ENCODE measurements at regions not wholly inside any gene's neighbourhood (a gene's known extent, or its start where the extent isn't known, plus 50 kb on each side); places are given as distances from the start of the nearest gene placed in this dataset.

DNA sequence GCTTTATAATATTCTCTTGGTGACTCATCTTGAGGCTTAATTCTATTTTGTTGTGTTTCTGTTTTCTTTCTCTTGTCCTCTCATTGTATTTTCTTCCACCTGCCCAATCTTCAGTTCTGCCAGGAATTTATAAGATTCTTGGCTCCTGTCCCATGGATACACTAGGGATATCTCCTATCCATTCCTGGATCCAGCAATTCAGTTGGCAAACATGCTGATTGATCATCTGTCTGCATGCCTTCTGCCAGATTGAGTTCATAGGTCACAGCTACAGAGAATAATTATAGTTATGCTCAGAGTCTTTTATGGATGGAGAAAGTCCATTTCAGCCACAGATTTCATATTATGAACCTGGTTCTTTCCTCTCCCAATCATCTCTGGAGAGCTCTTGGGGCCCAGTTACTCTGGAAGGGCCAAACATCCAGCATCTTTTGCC is 140.4 kb upstream of the MAGI2 start:
- H3K4me3 ChIP-seq, result no peak overlapping the region

DNA sequence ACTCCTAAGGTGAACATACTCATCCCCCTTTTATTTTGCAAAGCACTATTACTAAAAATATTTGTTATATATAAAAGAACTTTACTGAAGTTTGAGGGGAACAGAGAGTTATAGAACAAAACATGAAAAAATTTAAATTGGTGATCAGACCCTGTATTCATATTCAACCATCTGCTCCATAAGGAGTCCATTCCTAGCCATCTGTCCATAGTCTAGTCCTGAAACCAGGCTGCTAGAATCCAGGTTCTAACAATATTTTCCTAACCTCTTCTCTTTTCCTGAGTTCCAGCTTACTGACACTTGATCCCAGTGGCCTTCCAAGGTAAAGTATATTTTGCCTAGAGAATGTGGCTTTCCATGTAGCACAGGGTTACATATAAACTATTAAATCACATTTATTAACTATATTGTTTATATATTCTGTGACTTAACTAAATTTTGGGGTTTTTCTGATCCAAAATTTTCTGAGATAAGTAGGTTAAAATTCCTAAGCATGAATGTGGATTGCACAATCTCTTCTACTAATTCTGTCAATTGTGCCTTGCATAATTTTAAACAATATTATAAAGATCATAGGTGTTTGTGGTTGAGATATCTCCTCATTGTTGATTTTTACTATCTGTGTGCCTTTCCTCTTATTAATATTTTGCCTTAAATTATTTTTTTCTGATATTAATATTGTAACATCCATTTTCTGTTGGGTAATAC is 137.6 kb upstream of the MAGI2 start:
- no peak overlapping the region for H3K27ac ChIP-seq
- ATAC-seq (no peak), DNase-seq (no peak)
- no peaks in the 10 kb centered on the region for H3K9me3 ChIP-seq
- TF ChIP-seq POLR2A (IDR thresholded peaks at IDR 0.05), result no peak
- TF ChIP-seq, protein P1, sequence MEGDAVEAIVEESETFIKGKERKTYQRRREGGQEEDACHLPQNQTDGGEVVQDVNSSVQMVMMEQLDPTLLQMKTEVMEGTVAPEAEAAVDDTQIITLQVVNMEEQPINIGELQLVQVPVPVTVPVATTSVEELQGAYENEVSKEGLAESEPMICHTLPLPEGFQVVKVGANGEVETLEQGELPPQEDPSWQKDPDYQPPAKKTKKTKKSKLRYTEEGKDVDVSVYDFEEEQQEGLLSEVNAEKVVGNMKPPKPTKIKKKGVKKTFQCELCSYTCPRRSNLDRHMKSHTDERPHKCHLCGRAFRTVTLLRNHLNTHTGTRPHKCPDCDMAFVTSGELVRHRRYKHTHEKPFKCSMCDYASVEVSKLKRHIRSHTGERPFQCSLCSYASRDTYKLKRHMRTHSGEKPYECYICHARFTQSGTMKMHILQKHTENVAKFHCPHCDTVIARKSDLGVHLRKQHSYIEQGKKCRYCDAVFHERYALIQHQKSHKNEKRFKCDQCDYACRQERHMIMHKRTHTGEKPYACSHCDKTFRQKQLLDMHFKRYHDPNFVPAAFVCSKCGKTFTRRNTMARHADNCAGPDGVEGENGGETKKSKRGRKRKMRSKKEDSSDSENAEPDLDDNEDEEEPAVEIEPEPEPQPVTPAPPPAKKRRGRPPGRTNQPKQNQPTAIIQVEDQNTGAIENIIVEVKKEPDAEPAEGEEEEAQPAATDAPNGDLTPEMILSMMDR (IDR thresholded peaks at IDR 0.05 in 4 of 5, conservative IDR thresholded peaks at IDR 0.05 in 1 of 5), result no peak
- H3K36me3 ChIP-seq, result no peaks in the 10 kb centered on the region
- no peaks in the 10 kb centered on the region for H3K4me1 ChIP-seq
- H3K27me3 ChIP-seq, result no peaks in the 10 kb centered on the region
- in situ Hi-C loops (cut with MboI; ENCODE audit: low sequenced_read_pairs in 4 of 4) (no loop called here), intact Hi-C loops (cut with DNase I; ENCODE audit: low total_unique reads) (no loop called here)
- no peak overlapping the region for H3K4me3 ChIP-seq

More for the DNA sequence above, 140.4 kb upstream of the MAGI2 start:
- Histone ChIP-seq H3K9me3 (no peaks in the 10 kb centered on the region), H3K4me1 (no peaks in the 10 kb centered on the region), H3K27me3 (no peaks in the 10 kb centered on the region), H3K27ac (no peak overlapping the region), H3K36me3 (no peaks in the 10 kb centered on the region)
- TF ChIP-seq, protein P1 (IDR thresholded peaks at IDR 0.05 in 4 of 5, conservative IDR thresholded peaks at IDR 0.05 in 1 of 5), result no peak
- TF ChIP-seq POLR2A (IDR thresholded peaks at IDR 0.05), result no peak
- ATAC-seq (no peak), DNase-seq (no peak)
- intact Hi-C loops (cut with DNase I; ENCODE audit: low total_unique reads), result no loop called here
- in situ Hi-C loops (cut with MboI; ENCODE audit: low sequenced_read_pairs in 4 of 4), result no loop called here

DNA sequence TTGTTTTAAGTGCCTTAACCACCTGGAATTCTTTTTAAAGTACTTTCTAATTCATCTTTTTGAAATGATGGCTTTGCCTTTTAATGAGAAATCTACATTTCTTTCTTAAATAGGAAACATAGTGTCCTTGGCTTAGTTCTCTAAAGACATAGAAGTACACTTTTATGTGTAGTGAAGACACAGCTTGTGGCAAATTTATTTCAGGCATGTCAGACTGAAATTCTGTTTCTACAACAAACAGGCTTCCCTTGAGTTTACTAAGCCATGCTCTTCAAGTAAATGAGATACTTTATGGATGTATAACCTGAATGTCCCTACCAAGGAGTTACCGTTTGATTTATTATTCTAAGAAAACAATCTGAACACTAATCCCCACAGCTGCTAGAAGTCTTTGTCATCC is 136.9 kb upstream of the MAGI2 start:
- Histone ChIP-seq H3K27ac (no peak overlapping the region), H3K9me3 (no peaks in the 10 kb centered on the region), H3K27me3 (no peaks in the 10 kb centered on the region), H3K4me3 (no peak overlapping the region), H3K4me1 (no peaks in the 10 kb centered on the region), H3K36me3 (no peaks in the 10 kb centered on the region)
- intact Hi-C loops (cut with DNase I; ENCODE audit: low total_unique reads), result no loop called here
- TF ChIP-seq, protein P1 (IDR thresholded peaks at IDR 0.05 in 4 of 5, conservative IDR thresholded peaks at IDR 0.05 in 1 of 5), result no peak
- TF ChIP-seq POLR2A (IDR thresholded peaks at IDR 0.05), result no peak
- ATAC-seq (no peak), DNase-seq (no peak)
- in situ Hi-C loops (cut with MboI; ENCODE audit: low sequenced_read_pairs in 4 of 4), result no loop called here

- TF ChIP-seq, protein P1 (IDR thresholded peaks at IDR 0.05 in 4 of 5, conservative IDR thresholded peaks at IDR 0.05 in 1 of 5), result no peak
- TF ChIP-seq POLR2A (IDR thresholded peaks at IDR 0.05), result no peak
- no peak for ATAC-seq
- H3K27ac ChIP-seq, result no peak overlapping the region
- intact Hi-C loops (cut with DNase I; ENCODE audit: low total_unique reads), result no loop called here
- H3K4me1 ChIP-seq, result no peaks in the 10 kb centered on the region
- H3K9me3 ChIP-seq, result no peaks in the 10 kb centered on the region
- H3K4me3 ChIP-seq, result no peak overlapping the region
- in situ Hi-C loops (cut with MboI; ENCODE audit: low sequenced_read_pairs in 4 of 4), result no loop called here
- no peaks in the 10 kb centered on the region for H3K36me3 ChIP-seq
- H3K27me3 ChIP-seq, result no peaks in the 10 kb centered on the region
- no peak for DNase-seq
These were observed 117.4 kb upstream of the MAGI2 start for GRCh38 chr7:79570903-79571302.

Data from gastrocnemius medialis (tissue), 4 donors.